H1 (cell line): ENCODE measurements at regions not wholly inside any gene's neighbourhood (a gene's known extent, or its start where the extent isn't known, plus 50 kb on each side); places are given as distances from the start of the nearest gene placed in this dataset.

ENCODE experiments used
- ATF3 ChIP-seq: IDR thresholded peaks from 2 replicates; pipeline ENCODE4 v1.6.1; 2011; ENCODE audit warnings: low read depth, mild to moderate bottlenecking, low read length; ENCODE audit not compliant: insufficient read depth
- BACH1 ChIP-seq: IDR thresholded peaks from 2 replicates; pipeline ENCODE4 v1.6.1; 2012; ENCODE audit warnings: low read length, improper control_type of control experiment
- FOSL1 ChIP-seq: IDR thresholded peaks from 2 replicates; pipeline ENCODE4 v1.6.1; 2011; ENCODE audit warnings: mild to moderate bottlenecking, low read depth, low read length, moderate library complexity; ENCODE audit not compliant: insufficient read depth
- POU5F1 ChIP-seq: IDR thresholded peaks from 2 replicates; pipeline ENCODE4 v1.6.1; 2011; ENCODE audit warnings: low read depth, mild to moderate bottlenecking, low read length, moderate library complexity

- TF ChIP-seq FOSL1 (no peak), POU5F1 (no peak), ATF3 (no peak), BACH1 (no peak)
- TF ChIP-seq, all 59 proteins: peak for 0
Measured at GRCh38 chr11:45037434-45038005, 86.8 kb upstream of the TP53I11 start (continued).
